Esophagus squamous epithelium (tissue), 4 donors: ENCODE measurements at regions not wholly inside any gene's neighbourhood (a gene's known extent, or its start where the extent isn't known, plus 50 kb on each side); places are given as distances from the start of the nearest gene placed in this dataset.

Experiments used
- CTCF ChIP-seq, 6 experiments: fragments of 450-650 bp in 4 of 6; fragments of 200-600 bp in 2 of 6; sonication (generic) in 2 of 6; IDR thresholded peaks; one replicate each; pipeline ENCODE4 v1.5.1; 2016 to 2019; ENCODE audit warnings: antibody characterized with exemption in 6 of 6, mild to moderate bottlenecking in 4 of 6, moderate library complexity in 4 of 6
- POLR2A ChIP-seq, 4 donors: fragments of 450-650 bp; IDR thresholded peaks; one replicate each; pipeline ENCODE4 v1.6.1; 2017; ENCODE audit warnings: antibody characterized with exemption in 4 of 4, mild to moderate bottlenecking in 4 of 4, moderate library complexity in 3 of 4

GRCh38 chr19:29372461-29372860 lies 153.3 kb upstream of the VSTM2B start:
- no peak for TF ChIP-seq CTCF (IDR thresholded peaks at IDR 0.05)
- TF ChIP-seq POLR2A (IDR thresholded peaks at IDR 0.05): no peak
